ENCODE measurements at regions not wholly inside any gene's neighbourhood (a gene's known extent, or its start where the extent isn't known, plus 50 kb on each side); places are given as distances from the start of the nearest gene placed in this dataset.
A peak's percentile ranks its signal among the peaks of the same experiment; 100 is the strongest.
"Not testable (repeated sequence)": the region's sequence is repeated elsewhere in the genome, so short reads cannot be mapped to it uniquely, and the experiment has no call there.

DNA sequence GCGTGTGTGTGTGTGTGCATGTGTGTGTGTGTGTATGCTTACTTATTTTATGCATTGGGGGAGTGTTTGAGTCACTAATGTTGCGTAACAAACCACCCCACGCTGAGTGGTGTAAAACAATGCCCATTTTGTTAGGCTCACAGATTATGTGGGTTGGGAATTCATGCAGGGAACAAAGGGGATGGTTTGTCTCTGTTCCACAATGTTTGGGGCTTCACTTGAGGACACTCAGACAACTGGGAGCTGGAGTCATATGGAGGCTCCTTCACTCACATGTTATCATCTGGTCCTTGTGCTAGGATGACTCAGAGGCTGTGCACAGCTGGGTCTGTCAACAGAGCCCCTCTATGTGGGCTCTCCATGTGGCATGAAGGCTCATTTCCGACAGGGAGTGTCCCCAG lies 51.3 kb upstream of the LARGE1 start:
- DNase-seq: no peak

DNA sequence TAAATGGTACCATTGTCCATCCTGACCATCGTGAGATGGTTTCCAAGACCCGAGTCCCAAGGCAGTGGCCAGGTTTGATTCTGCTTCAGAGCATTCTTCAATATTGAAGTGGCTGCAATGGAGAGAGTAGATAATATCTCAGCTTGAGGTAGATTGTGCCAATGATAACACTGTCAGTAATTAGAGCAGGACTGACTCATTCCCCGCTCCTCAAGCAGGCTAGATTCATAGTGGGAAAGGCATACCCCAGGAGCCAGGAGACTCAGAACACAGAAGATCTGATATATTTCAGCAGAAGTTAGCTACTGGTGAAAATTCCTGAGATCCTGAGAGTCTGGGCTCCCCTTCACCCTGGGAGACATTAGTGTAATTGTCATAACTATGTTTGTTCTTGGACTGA lies 55.6 kb upstream of the LARGE1 start:
- DNase-seq: no peak

DNA sequence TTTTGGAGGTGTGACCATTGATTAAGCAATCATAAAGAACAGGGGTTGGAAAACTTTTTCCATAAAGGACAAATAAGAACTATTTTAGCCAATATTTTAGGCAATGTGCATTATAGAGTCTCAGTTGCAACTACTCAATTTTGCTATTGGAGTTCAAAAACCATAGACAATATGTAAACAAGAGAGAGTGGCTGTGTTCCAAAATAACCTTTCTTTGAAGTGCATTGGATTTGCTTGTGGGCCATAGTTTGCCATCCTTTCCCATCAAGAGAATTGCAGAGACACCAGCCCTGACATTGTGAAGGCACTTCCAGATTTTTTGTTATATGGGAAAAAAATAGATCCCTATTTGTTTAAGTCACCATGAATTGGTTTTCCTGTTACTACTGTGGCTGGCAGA lies 63.3 kb upstream of the LARGE1 start:
- no peak for DNase-seq

DNA sequence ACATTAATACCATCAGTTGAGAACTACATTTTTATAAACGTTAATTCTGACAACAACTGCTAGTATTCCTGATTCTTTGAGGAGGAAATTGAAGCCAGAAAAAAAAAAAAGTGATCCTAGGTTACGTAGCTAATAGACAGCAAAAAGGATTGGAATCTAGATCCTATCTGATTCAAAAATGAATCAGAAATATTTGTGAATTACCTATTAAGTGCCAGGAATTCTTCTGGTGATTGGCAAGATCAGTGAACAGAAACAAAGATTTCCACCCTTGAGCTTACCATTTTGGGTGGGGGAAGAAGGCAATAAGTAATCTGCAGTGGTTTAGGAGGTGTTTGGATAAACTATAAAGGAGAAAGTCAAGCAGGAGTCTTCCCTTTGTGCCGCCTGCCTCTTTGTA lies 63.9 kb upstream of the LARGE1 start:
- DNase-seq: no peak

DNA sequence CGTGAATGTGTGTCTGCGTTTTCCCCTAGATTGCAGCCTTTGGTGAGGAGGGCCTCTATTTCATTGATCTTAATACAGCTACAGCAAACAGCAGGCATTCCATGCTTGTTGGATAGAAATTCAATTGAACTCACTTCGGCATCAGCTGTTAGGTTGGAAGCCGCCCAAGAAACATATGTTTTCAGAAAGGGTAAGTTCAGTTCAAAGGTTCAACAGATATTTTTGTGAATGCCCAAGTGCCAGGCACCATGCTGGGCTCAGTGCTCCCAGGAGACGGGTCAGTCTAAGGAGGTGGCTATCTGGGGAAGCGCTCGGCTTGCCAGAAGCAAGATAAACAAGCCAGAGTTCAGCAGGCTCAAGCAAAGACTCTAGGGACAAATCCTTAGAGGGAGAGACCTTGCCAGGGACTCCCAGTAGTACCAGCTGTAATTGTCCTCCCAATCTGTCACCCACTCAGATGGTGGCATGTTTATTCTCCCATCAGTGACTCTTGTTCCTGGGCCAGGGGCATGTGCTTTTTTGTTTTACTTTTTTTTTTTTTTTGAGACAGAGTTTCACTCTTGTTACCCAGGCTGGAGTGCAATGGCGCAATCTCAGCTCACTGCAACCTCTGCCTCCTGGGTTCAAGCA lies 64.5 kb upstream of the LARGE1 start:
- no peak for DNase-seq

DNA sequence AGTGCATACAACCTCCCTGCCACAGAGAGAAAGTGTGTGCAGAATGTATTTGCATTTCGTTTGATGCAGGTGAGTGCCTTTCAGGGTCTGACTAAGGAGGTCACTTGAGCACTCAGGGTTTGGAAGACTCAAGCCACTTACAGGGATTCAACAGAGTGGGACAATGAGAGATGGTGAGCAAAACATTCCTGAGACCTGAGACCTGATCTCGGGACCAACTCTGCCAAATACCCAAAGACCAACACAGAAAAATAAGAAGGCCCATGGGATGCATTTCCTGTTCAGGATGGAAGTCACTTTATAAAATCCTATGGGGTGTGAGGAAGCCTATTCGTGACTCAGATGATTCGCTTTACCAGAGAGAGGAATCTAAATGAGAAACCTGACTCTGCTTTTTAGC lies 65.2 kb upstream of the LARGE1 start:
- DNase-seq: peak in 1 of 2 experiments; percentile 17

DNA sequence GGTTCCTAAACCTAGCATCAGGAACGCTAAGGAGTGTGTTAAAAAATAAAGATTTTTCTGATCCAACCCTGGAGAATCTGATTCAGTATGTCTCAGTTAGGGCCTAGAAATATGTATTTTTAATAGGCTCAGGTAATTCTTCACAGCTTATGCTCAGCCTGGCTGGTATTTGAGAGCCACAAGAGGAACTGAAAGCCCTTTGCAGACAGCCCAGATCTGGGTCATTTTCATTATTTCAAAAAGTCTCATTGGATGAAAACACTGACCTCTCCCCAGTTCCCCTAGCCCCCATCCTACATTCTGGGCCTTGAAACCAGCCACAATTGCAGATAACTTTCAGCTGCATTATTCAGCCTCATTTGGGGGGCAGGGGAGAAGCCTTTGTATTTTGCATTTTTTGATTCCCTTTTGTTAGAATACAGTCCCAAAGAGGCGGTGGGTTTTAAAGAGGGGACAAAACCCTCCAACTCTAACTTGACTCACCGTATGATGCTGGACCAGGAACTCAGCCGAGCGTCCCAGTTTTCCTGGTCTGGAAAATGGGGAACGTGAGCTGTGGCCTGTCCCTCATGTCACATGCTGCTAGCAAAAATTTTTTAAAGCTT lies 66.0 kb upstream of the LARGE1 start:
- no peak for DNase-seq

DNA sequence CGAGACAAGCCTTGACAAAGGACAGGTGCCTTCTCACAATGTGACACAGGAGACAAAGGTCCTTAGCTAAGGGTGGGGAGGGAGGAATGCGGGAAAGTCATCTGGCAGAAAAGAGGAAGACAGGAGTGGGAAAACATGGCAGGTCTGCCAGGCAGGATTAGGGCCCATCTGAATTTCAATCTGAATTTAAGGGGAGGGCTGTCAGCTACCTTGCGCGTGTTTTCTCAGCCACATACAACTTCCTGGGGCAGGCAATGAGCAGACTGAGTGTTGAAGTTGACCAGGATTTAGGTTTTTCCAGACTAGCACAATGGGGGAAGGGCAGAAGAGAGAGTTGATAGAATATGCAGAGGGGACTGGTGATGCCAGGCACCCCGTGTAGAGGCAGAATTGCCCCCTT lies 66.7 kb upstream of the LARGE1 start:
- DNase-seq: no peak

DNA sequence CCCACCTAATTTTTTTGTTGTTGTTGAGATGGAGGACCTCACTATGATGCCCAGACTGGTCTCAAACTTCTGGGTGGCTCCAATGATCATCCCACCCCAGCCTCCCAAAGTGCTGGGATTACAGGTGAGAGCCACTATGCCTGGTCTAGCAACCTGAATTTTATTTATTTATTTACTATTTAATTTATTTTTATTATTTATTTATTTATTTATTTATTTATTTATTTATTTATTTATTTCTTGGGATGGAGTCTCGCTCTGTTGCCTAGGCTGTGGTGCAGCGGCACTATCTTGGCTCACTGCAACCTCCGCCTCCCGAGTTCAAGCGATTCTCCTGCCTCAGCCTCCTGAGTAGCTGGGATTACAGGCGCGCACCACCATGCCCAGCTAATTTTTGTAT lies 69.0 kb upstream of the LARGE1 start:
- not testable (repeated sequence) for DNase-seq

DNA sequence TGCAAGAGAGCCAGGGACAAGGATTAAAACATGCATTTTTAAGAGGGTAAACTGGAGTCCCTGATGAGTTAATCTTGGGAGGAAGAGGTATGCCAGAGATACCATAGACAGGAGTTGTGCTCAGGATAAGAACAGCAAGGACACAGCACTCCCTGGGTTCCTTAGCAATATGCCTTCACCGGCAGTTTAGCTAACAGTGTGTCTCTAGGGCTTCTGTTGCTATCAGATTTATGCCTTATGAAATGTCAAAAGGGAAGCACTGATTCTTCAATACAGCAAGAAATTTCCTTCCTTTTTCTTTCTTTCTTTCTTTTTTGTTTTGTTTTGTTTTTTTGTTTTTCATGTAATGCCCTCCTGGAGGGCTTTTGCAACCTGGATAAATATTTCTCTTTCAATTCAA lies 71.3 kb upstream of the LARGE1 start:
- DNase-seq: no peak

DNA sequence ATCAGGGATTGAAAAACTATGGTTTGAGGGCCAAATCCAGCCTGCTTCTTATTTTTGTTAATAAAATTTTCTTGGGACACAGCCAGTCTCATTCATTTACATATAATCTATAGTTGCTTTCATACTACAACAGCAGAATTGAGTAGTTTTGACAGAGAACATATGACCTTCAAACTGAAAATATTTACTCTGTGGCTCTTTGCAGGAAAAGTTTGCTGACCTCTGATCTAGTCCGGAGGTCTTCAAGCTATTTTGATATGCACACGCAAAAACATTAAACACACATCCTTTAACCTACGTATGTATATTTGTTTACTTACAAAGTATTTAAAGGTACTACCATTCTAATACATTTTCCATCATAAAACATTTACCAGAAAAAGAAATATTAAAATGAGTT lies 76.5 kb upstream of the LARGE1 start:
- no peak for DNase-seq

DNA sequence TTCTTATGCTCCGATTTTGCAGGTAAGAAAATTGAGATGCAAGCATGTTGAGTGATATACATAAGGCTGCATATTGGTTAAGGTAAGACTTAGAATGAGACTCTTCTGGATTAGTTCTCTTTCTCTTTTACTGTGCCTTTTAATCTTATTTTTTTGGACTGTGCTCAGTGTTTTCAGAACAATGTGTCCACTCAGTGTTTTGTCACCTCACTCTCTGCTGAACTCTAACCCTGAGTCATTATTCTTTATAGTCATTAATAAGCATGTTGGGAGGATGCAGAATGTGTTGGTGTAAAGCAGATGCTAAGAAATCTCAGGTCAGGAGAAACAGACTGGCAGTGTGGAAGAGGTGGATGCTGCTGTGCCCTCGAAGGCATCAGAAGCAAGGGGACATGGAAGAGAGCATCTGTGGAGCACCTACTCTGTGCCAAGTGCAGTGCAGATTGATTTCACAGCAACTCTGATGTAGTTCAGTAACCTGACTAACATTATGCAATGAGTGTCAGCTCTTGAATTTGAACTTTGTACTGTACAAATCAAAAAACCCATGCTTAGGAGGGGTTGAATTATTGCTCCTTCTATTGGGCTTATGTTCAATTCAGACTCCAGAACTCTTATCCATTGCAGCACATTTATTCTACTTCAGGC lies 80.7 kb upstream of the LARGE1 start:
- no peak for DNase-seq

DNA sequence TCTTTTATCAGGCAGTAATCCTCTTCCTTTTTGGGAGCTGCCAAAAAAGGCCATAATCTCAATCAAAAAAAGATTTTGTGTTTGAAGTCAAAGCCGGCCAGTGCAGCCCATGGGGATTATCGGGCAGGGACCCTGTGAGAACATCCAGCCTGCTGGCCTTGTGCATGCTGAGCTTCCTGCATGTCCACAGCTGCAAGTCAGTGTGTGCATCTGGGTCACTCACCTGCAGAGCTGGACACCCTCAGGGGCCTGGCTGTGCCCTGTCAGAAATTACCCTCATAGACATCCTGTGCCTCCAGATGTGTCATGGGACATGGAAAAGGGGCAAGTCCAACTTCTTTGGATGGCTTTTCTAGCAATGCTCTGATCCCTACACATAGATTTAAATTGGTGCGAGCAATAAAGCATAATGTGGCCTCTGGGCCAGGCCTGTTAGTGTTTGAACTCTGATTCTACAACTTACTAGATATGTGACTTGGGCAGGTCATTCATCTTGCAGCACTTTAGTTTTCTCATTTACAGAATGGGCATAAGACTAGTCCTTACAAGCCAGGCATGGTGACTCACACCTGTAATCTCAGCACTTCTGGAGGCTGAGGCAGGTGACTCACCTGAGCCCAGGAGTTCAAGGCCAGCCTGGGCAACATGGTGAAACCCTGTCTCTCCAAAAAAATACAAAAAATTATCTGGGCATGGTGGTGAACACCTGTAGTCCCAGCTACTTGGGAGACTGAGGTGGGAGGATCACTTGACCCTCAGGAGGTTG lies 81.6 kb upstream of the LARGE1 start:
- no peak for DNase-seq

DNA sequence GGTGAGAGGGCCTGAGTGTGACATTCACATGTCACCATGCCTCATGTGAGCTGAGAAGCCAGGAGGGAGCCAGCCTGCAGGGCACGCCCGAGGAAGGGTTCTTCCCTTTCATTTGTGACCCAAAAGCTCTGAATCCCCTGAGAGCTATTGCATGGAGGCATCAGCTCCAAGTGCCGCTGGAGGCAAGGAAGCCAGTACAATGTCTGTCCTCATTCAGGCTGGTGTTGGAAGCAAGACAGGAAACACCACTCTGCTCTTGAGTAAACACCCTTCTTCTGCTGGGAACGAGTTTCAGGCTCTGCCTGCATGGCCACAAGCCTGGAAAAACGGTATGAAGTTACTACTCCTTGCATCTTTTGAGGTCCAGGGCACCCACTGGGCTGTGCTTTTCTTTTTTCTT lies 83.8 kb upstream of the LARGE1 start:
- DNase-seq: no peak

DNA sequence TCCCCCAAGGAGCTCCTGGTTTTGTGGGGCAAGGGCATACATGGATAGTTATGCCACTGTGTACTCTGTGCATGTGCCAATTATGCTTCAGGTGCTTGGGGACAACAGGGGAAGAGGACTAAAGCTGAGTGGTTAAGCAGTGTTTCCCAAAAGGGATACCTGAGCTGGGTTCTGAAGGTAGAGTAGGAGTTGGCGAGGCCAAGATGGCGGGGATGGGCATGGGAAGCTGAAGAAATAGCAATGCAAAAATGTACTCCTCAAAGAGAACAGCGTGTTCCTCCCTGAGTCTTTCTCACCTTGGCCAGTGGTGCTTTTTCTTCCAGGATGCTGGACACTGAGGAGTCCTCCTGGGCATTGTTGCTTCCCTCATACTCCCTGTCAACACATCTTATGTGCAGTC lies 90.0 kb upstream of the LARGE1 start:
- DNase-seq: no peak

DNA sequence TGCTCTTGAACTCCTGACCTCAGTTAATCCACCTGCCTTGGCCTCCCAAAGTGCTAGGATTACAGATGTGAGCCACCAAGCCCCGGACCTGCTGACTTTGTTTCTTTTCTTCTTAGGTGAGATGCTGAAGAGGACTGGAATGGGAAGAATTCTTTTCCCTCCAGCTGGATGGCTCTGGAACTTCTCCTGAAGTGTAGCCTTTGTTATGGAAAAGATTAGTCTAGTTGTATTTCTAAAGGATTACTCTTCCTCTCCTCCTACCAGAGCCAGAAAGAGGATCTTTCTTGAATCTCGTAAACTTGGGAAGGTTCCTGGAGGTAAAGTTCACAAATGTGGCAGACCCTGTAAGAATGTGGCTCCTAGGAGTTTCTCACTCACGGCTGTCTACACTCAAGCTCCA lies 95.4 kb upstream of the LARGE1 start:
- DNase-seq: no peak

DNA sequence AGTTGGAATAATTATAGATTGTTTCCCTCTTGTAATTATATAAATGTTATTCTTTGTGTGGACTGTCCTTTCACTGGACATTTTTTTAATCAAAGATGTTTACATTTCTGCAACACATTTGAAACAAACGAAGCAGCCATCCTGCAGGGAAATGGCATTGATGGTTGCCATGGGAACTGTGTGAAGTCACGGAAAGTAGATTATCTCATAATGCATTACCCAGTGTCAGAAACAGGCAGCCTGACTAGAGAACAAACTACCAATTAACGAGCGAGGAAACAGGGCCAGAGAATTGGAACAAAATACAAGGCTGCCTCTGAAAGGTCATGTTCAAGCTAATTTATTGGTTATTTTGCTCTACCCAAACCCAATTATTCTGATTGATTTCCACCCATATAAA lies 96.9 kb upstream of the LARGE1 start:
- no peak for DNase-seq

DNA sequence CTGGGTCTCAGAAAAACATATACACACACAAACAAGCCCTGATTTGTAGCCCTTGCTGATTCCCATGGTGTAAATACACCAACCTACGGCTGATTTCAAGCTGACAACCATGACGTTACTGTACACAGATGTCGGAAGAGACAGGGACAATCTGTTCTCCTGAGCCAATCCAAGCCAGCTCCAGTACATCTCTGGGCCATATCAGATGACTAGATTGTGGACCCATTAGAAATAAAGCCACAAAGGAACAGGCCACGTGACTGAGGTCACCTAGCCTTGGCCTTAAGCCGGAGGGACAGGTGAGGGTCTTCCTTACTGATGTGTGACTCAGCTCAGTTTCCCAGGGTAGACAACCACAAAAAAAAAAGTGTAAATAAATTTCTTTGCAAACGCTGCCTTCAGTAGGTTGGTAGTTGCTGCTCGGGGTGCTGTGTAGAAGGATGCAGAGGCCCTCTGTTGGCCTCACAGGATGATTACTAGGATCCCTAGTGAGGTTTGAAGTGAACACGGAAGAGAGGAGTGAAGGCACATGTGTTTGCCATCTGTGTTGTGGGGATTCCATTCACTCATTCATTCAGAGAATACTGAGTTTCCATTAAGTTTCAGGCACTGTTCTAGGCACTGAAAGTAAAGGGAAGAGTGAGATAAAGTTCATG lies 99.0 kb upstream of the LARGE1 start:
- DNase-seq: no peak

DNA sequence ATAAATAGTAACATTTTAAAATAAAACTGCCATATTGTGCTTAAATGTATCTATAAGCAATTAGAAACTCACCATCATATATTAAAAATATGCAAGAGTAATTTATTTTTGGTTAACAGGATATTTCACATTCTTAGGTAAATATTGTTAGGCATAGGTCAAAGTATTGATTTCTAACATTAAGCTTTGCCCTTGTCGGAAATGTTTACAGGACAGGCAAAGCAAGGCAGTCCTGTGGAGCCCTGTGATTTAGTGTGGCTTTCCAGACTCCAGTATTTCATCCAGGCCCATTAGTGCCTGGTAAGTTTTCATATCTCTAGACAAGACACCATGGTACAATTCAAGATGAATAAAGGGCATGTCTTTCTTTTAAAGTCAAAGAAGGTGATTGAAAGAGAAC lies 114.9 kb upstream of the LARGE1 start:
- no peak for DNase-seq

DNA sequence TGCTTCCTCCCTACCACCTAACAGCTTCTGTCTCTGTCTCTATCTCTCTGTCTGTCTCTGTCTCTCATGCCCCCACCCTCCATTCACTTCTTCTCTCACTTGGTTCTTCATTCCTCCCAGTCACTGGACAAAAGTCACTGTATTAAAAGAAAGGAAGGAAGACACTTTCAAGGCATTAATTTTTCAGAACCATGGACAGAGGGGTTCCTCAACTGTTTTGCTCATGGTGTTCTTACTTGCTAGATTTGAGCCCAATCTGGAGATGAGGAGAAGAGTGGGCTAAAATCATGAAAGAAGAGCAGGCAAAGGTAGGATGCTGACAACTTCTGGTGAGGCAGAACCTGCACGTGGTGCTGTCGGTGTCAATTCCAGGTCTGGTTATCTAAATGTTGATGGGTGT lies 116.7 kb upstream of the LARGE1 start:
- no peak for DNase-seq

DNA sequence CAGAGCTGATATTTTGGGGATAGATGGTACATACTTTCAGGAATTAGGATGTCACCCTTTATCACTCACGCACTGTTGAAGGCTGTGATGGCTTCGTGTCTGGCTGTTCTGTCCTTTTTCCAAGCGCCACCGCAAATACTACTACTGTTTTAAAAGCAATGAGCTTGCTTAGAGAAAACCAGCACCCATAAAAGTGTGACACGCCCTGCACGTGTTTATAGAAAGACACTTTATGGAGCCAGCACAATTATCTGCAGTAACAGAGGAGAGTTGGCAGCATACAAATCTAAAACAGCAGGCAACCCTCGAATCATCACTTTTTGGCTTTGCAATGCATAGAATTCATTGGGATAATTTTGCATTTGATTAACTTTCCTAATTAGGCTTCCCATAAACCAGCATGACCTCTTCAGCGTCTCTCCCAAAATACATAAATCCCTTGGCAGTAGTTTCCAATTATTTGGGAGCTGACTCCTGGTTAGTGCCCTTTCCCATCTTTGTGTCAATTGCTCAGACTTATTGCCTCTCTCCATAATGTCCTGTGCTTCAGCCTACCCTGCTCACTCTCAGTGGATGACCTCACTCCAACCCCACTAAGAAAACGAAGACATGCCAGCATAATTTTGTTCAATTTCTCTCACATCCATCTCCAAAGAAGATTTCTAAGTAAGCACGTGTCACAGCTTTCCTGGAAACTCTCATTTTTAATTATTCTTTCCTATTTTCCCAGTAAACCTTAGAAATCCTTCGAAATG lies 118.7 kb upstream of the LARGE1 start:
- DNase-seq: no peak

DNA sequence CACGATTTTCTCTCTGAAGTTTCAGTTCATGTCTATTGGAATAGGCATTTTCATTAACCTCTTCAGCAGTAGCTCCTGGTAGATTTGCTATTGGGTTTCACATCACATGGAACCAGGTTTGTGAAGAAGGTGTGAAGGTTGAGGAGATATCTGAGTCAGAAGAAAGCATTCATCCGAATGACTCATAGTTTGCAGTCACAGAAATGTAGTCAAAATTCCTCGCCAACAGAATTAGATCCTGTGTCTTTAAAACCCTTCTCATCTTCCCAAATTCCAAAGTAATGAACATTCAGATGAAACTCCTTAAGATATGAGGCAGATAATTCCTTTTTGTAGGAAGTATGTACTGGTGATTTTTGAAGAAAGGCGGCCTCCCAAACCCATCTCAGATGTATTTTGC lies 125.0 kb upstream of the LARGE1 start:
- DNase-seq: no peak

Data from NCI-H526 (cell line).